GM21619 (cell line): ENCODE measurements at regions not wholly inside any gene's neighbourhood (a gene's known extent, or its start where the extent isn't known, plus 50 kb on each side); places are given as distances from the start of the nearest gene placed in this dataset.
"Not testable (repeated sequence)": the region's sequence is repeated elsewhere in the genome, so short reads cannot be mapped to it uniquely, and the experiment has no call there.

Experiments used
- ATAC-seq: cut with Tn5 transposase; IDR thresholded peaks from one replicate; pipeline ENCODE4 v1.9.1; 2021; ENCODE audit not compliant: unreplicated experiment

DNA sequence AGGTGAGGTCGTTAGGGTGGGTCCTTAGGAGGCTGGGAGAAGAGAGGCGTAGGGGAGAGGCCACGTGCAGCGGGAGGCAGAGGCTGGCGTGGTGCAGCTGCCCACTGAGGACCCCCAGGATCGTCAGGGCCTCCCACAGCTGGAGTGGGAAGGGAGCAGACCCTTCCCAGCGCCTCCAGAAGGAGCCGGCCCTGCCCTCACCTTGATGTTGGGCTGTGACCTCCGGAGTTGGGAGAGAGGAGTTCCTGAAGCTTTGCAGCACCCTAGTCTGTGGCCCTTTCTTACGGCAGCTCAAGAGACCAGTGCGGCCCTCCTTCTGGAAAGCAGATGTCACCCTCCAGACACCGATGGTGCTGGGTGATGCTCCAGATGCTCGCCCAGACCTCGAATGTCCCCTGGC is 156.5 kb upstream of the ZNF469 start:
- ATAC-seq = not testable (repeated sequence)

DNA sequence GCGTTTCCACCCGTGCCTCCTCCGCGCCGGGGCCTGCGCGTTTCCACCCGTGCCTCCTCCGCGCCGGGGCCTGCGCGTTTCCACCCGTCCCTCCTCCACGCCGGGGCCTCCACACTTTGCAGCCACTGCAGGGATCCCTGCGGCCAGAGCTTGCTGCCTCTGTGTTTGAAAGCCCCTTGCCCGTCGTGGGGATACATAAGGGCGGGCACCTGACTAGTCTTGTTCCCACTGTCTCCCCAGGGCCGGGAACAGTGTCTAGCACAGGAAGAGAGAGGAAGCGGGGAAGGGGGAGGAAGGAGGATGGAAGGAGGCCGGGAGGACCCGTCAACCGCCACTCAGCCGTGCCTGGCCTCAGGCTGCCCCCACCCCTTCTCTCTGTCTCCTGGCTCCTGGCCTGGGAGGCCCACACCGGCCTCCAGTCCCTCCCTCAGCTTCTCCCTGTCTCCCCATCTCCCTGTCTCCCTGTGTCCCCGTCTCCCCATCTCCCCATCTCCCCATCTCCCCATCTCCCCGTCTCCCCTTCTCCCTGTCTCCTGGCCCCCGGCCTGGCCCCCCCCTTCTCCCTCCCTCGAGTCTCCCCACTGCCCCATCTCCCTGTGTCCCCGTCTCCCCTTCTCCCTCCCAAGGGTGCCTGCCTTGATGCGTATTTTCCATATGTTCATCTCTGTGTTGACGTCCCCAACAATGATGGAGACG is 155.6 kb upstream of the ZNF469 start:
- not testable (repeated sequence) for ATAC-seq

DNA sequence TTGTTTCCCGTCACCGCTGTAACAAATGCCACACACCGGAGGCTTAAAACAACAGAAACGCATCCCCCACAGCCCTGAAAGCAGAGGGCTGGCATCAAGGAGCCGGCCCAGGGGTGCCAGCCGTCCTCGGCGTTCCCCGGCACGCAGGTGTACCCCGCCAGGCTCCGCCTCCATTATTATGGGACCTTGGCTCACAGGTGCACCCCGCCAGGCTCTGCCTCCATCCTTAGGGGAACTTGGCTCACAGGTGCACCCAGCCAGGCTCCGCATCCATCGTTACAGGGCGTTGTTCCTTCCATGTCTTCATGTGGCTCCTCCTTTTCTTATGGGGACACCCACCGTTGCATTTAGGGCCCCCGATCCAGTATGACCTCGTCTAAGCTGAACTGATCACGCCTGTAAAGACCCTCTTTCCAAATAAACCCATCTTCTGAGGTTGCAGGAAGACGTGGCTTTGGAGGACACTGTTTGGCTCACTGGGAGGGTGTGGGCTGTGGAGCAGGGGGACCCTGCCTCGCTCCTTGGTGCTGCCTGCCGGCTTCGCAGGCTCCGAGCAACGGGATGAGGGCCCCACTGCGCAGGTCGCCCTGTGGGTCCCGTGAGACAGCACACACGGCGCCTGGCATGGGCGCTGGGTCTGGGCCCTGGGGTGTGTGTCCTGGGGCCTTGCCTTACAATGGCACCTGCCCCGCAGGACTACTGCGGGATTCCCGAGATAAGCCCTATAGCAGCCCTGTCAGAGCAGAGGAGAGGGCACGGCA is 154.9 kb upstream of the ZNF469 start:
- not testable (repeated sequence) for ATAC-seq

DNA sequence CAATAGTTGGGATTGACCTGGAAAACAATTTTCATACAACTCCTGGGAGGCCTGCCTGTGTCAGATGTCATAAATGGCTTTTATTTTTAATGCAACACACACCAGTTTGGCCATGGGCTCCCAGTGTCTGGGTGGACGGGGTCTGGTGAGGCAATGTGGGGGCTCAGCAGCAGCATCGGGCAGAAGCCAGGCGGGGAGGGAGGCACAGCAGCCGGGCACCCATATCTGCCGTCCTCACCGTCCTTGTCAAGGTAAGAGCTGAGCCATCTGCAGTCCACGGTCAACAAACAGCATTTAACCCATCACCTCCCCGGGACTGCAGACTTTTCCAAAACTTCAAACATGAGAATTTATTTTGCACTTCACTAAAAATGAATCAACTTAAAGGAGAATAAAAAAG is 154.0 kb upstream of the ZNF469 start:
- ATAC-seq = not testable (repeated sequence)

DNA sequence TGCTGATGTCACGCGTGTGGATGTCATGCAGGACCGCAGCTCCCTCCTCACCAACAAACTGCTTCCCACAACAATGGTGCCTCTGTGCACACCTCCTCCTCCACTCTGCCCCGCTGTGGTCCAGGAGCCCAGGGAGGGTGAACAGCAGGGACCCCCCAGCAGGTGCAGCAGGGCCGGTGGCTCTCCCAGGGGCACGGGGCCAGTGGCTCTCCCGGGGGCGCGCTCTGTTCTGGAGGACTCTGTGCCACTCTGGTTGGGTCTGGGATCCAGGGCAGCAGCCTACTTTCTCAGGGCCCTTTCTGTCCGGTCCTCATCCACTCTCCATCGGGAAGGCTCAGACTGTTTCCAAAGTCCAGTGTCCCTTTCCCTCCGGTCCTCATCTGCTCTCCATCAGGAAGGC is 153.0 kb upstream of the ZNF469 start:
- not testable (repeated sequence) for ATAC-seq

DNA sequence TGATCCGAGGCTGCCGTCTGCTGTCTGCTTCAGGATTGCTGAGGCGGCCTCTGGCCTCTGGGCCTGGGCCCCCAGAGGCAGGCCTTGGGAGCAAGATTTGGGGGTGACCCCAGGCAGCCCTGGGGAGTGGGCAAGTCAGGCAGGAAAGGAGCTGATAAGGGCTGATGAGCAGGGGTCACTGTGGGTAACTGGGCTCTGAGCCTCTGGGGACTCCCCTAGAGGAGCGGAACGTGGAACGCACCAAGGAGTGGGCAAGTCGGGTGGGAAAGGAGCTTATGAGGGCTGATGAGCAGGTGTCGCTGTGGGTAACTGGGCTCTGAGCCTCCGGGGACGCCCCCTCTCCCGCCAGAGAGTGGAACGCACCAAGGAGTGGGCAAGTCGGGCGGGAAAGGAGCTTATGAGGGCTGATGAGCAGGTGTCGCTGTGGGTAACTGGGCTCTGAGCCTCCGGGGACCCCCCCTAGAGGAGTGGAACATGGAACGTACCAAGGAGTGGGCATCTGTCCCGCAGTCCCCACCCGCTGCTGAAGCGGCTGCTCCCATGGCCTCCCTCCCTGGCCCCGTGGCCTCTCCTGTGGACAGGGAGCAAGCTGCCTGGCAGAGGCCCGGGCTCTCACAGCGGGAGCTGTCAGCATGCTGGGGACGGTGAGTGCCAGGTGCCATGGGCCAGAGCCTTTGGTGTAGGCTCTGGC is 152.3 kb upstream of the ZNF469 start:
- not testable (repeated sequence) for ATAC-seq

DNA sequence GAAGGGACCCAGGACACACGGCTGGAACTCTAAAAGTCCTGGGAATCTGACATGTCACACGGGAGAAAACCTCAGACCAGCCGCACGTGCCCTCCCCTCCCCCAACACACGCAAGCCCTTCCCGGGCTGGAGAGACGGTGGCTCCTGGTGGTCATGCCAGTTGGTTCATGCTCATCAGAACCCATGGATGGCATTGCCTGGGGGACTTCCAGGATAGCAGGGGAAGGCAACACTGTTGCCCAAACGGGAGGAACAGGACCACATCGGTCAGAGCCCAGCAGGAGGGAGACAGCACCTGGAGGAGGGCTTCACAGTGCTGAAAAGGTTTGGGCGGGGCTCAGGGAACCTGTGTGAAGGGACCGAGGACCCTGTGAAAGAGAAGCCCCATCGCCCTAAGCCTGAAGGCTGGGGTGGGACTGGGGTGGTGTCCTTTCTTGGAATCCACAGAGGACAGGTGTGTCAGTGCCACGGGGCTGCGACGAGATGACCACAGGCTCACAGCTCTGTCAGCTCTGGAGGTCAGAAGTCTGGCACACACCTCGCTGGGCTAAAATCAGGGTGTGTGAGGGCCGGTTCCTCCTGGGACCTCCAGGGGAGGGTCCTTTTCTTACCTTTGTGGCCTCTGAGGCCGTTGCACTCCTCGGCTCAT is 151.7 kb upstream of the ZNF469 start:
- not testable (repeated sequence) for ATAC-seq

DNA sequence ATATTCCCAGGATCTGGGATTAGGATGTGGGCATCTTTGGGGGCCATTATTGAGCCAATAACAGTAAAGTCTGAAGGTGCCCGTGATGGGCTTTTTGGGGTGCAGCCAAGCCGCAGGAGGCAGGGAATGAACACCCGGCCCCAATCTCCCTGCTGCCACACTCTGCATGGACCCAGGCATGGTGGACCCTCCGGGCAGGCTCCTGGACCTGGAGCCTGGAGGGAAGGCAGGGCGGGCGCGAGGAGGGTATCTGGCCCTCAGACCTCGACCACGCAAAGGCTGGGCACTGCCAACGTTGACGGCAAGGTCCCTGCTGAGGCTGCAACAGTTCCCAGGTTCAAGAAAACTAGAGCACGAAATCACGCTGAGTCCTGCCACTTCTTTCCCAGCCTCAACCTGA is 150.9 kb upstream of the ZNF469 start:
- ATAC-seq = not testable (repeated sequence)

DNA sequence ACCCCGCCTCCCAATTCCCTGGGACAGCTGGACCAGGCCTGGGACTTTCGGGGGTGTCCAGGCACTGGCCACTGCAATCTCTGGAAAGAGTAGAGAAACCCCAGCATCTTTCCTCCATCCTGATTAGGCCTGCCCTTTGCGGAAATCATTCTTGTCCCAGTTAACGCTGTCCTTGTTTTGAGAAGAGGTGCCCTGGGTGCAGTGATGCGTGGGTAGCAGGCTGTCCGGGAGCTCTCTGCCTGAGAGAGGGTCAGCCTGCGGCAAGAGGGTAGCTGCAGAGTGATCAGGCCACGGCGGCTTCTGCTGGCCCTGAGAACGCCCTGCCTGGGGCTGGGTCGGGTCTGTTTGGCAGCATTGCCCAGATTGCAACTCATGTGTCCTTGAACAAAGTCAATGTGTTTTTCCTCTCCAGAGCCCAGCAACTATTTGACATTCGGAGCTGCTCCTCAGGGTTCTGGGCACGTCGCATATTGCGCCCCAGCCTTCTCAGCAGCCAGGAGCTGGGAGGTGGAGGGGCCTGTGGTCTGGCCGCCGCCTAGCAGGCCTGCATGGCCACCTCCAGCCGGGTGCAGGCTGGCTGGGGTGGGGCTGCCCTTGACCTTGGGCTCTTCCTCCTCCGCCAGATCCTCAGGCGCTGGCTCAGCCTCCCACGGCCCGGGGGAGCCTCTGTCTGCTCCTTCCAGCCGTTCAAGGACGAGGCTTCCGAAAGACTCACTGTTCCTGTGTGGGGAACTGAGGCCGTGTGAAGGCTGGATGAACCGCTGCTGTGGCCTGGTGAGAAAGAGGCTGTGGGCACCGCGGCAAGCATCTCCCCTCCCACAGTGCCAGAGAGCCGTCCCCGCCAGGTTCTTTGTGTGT is 150.1 kb upstream of the ZNF469 start:
- ATAC-seq = not testable (repeated sequence)

DNA sequence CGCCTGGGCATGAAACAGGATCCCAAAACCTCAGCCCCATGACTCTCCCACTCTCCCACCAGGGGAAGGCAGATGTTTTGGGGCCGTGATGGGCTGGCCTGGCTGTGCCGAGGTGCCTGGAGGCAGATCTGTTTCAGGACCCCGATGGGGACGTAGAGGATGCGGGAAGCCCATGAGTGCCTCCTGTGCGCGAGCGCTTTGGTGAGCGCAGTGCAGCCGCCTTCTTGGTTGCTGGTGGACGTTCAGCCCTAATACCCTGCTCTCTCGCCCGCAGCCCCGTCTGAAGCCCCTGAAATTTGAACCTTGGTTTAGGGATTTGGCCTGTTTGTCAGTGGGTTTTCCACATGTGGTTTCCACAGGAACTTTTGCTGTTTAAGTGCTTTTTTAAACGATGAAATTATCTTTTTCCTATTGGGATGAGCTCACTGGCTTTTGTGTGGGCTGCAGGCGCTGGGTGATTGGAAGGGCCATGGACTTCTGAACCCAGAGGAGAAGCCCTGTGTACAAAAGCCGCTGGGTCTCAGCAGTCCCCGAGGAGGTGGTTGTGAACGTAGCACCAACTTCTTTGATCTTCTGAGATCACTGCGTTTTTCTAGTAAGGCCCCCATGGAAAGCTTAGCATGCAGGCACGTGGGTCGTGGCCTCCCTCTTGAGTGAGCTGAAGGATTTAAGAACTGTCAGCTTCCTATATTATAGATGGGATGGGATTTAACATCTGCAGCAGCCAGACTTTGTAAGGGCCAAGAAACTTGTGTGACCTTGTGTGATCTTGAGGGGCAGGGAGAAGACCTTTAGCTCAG is 148.9 kb upstream of the ZNF469 start:
- not testable (repeated sequence) for ATAC-seq

DNA sequence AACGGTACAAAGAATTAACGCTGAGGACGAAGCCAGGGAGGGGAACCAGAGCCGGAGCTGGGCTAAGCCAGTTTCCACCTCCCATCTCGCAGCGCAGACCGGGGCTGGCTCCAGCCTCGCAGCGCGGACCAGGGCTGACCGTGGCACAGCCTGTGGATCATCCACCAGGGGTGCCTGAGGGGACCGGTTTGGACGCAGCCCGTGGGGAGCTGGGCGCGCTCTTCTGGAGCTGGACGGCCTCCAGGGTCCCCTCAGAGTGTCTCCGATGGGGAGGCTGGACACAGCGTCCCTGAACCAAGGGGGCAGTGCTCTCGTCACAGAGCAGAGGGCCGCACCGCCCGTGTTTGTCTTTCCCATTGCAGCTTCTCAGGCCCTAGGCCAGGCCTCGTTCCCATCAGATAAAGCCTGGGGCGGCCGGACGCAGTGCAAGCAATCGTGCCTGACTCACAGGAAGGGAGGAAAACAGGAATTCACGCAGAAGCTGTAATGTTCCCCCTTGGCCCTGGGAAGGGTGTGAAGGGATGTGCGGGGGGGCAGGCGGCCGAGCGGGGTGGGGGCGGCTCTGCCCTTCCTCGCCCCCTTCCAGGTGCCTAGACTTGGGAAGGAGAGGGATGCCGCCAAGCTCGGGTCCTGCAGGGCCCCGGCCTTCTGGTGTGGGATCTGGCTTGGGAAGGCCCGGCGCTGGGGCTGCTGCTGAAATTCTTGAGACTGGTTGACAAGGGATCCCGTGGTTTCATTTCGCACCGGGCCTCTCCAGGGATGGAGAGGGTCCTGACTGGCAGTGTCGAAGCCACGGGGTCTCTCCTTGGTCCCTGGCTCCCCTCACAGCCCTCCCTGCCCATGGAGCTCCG is 148.1 kb upstream of the ZNF469 start:
- not testable (repeated sequence) for ATAC-seq

DNA sequence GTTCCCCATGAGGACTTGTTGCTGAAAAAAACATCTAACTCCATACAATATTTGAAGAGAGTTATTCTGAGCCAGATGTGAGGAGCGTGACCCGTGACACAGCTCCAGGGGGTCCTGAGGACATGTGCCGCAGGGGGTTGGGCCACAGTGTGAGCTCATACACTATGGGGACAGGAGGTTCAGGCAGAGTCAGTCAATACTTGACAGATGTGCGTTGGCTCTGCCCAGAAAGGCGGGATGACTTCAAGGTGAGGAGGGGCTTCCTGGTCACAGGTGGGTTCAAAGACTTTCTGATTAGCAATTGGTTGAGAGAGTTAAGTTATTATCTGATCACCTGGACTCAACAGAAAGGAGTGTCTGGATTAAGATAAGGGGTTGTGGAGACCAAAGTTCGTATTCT is 147.1 kb upstream of the ZNF469 start:
- ATAC-seq = not testable (repeated sequence)

DNA sequence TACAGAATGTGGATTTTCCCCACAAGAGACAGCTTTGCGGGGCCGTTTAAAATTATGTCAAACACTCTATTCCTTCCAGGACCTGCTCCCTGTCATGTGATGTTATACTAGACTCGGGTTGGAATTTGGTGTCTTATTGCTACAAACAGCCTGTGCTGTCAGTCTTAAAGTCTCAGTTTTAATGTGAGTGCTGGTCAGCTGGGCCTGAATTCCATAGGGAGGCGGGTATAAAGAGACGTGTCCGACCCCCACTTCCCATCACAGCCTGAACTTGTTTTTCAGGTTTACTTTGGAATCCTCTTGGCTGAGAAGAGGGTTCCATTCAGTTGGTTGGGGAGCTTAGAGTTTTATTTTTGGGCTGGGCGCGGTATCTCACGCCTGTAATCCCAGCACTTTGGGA is 146.5 kb upstream of the ZNF469 start:
- not testable (repeated sequence) for ATAC-seq

DNA sequence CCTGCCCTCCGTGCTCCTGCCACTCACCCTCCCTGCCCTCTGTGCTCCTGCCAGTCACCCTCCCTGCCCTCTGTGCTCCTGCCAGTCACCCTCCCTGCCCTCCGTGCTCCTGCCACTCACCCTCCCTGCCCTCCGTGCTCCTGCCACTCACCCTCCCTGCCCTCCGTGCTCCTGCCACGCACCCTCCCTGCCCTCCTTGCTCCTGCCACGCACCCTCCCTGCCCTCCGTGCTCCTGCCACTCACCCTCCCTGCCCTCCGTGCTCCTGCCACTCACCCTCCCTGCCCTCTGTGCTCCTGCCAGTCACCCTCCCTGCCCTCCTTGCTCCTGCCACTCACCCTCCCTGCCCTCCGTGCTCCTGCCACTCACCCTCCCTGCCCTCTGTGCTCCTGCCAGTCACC is 145.4 kb upstream of the ZNF469 start:
- not testable (repeated sequence) for ATAC-seq

DNA sequence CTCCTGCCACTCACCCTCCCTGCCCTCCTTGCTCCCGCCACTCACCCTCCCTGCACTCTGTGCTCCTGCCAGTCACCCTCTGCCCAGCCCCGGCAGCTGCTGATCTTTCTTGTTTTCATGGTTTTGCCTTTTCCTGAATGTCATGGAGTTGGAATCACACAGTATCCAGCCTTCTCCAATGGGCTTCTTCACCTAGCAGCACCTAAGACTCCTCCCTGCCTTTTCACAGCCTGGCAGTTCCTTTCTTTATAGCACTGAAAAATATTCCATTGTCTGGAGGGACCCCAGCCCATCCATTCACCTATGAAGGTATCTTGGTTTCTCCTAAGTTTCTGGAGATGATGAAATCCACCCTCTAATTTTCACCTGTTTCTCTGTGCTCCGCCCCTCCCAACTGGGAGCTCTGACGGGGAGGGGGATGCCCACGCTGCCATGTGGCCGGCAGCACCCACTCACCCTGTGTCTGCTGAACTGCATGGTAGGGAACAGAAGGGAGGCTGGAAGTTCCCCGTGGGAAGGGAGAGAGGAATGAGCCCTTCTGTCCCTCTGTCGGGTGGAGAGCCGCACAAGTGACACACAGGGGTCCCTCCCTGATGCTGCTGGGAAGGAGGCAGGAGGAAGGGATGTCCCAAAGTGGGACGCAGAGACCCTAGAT is 144.9 kb upstream of the ZNF469 start:
- ATAC-seq = not testable (repeated sequence)

DNA sequence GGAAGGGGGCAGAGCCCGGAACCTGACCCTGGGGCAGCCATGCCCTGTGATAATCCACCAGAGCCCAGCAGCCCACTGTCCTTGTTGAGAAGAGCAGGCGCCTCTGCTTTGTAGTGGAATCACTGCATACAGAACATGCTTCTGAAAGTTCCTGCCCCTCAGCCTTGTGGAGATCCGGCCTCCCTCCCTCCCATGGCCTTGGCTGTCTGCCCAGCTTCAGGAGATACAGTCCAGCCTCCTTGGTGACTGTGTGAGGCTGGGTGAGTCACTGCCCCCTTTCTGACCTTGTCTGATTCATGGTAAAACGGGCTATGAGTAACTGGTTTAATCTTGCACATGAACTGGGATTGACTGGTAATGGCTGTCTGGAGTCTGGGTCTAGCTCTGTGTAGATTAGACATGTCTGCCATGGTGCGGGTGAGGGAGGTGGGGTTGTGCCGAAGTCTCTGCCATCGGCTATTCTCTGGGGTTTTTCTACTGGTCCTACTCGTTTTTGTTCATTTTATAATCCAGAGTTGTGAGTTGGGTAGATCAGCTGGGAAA is 144.0 kb upstream of the ZNF469 start:
- ATAC-seq = peak; percentile 56

DNA sequence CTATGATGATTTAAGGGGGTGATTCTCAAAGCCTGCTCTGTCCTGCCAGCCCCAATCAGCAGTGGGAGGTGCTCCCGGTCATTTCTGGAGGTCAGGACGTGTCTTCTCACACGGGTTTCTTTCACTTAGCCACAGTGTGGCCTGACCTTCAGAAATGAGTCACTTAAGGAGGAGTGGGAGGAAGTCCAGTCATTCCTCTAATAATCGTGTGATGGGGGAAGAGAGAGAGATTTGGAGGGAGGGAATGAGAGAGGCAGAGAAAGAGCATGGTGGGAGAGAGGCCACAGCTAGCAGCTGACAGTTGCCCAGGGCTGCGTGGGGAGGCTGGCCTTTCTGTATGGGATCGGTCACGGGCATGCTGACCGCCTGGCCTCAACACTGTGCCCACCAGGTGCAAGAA is 142.6 kb upstream of the ZNF469 start:
- not testable (repeated sequence) for ATAC-seq

DNA sequence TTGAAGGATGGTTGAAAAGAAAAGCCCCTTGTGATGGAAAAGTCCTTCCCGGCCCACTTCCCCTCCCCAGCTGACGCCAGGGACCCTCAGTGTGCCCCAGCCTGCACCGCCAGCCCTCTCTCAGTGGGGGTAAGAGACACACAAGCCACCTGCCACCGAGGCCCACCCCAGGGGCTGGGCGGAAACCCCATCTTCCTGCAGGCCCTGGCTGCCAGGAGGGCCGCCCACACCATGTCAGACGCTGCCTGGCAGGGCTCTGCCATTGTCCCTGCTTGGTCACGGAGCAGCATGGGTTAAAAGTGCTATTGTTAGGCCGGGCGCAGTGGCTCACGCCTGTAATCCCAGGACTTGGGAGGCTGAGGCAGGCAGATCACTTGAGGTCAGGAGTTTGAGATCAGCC is 142.0 kb upstream of the ZNF469 start:
- ATAC-seq = not testable (repeated sequence)
